GM19023 (cell line): ENCODE measurements at regions not wholly inside any gene's neighbourhood (a gene's known extent, or its start where the extent isn't known, plus 50 kb on each side); places are given as distances from the start of the nearest gene placed in this dataset.

ENCODE experiments used
- ATAC-seq: cut with Tn5 transposase; IDR thresholded peaks from one replicate; pipeline ENCODE4 v1.9.1; 2021; ENCODE audit warnings: mild to moderate bottlenecking, moderate library complexity; ENCODE audit not compliant: unreplicated experiment

- ATAC-seq, result no peak
Observed at GRCh38 chr2:66382091-66382490, 52.8 kb upstream of the MEIS1 start.

DNA sequence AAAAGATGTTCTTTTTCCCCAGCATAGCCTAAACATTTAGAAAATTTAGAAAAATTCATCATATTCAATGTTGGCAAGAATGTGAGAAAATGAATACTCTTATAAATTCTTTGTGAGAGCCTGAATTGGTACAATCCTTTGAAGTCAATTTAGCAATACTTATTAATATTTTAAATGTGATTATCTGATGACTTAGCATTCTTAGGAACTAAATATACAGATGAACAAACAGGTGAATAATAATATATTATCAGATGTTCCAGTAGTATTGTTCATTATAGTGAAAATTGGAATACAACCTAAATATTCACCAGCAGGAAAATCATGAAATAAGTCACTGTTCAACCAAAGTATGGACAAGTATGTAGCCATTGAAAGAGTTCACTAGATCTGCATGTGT is 55.5 kb upstream of the MEIS1 start:
- no peak for ATAC-seq

GRCh38 chr2:66377832-66378231 is 57.1 kb upstream of the MEIS1 start:
- ATAC-seq, result no peak

DNA sequence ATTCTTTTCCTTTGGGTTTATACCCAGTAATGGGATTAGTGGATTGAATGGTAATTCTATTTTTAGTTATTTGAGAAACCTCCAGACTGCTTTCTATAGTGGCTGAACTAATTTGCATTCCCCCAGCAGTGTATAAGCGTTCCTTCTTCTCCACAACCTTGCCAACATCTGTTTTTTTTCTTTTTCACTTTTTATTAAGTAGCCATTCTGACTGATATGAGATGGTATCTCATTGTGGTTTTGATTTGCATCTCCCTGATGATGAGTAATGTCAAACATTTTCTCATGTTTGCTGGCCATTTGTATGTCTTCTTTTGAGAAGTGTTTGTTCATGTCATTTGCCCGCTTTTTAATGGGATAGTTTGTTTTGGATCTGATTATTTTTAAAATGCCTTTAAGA is 64.1 kb upstream of the MEIS1 start:
- no peak for ATAC-seq

DNA sequence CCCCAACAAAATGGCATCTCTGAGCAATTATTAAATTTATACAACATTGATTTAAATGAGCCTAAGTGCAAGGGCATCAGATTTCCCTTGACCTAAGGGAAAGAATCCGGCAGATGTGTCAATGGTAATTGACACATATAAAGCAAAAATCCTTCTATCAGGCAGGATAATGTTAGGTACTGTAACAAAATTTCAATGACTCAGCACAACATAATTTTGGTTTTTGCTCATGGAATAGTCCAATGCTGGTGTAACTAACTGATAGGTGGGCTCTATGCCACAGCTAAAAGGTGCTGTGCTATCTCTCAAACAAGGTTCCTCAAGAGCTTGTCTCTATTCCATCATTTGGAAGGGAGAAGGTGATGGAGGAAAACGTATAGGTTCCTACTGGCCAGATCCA is 68.3 kb upstream of the MEIS1 start:
- ATAC-seq, result no peak

DNA sequence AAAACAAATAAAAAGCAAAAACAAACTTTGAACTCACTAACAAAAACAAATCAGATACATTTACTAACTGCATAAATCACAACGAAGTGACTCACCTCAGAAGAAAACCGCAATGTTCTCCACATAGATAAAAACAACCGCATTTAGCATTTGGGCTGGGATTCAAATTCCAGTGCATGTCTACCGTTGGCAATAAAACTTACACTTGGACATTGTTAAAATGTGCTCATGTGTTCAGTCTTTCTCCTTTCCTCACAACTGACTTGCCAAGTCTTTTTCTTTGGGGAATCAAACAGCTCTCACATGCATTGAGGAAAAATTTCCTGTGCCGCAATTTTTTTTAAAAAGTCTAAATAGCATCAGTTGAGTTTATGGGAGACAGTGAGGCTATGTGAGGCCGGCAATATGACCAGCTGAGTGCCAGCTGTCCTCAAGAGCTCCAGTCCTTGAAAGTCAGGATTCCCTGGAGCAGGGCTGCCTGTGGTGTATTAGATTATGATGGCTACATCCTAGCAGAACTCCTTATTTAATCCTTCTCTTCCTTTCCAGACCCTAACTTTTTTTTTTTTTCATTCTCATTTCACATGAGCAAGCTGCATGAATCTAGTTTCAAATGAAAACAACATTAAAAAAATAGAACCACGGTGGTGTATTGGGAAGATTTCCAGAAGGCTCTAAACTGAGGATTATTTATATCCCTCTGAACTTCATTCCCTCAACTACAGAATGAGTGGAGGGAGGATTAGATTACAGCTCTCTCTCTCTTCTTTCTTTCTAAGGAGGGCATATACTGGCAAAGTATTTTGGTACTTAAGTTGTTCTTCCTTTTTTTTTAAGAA is 70.2 kb upstream of the MEIS1 start:
- no peak for ATAC-seq

- no peak for ATAC-seq
Observed at GRCh38 chr2:66362701-66363100, 72.2 kb upstream of the MEIS1 start.

DNA sequence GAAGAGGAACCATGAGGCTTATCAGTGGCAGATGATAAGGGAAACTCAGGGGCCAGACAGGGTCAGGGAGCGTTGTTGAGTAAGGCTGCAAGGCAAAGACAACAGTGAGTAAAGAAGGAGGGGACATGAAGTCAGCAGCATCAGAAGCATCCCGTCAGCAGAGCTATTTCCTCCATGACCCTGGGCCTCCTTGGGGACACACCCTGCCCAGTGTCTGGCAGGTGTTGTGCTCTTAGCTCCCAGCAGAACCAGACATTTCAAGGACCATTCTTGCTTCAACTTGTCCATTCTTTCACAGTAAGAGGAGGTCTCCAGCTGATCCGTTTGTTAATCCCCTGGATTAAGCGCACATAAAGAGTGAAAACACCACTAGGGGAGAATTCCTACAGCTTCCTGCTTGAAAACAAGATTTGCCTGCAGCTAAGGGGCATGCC is 88.7 kb upstream of the MEIS1 start:
- ATAC-seq, result no peak

DNA sequence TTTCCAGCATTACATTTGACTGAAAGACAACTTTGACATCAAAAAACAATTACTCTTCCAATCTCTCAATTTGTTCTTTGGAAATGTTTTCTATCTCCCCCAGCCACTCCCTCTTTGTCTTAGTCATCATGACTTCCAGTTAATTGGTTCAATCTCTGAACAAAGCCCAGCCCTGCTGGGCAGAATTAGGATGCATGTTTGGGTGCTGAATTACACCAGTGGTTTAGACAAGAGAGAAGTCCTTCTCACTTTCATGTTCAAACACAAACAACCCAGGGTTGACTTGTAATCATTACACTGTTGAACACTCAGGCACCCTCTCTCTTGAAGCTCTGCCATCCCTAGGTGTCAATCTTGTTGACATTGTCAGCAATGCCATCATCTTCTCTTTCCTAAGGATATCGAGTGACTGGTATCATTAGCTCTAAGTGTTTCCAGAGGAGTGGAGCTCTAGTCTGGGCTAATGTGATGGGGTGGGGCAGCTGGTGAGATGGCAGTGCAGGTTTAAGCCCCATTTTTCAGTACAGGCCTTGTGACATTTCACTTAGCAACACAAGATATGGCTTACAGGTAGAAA is 90.8 kb upstream of the MEIS1 start:
- no peak for ATAC-seq

DNA sequence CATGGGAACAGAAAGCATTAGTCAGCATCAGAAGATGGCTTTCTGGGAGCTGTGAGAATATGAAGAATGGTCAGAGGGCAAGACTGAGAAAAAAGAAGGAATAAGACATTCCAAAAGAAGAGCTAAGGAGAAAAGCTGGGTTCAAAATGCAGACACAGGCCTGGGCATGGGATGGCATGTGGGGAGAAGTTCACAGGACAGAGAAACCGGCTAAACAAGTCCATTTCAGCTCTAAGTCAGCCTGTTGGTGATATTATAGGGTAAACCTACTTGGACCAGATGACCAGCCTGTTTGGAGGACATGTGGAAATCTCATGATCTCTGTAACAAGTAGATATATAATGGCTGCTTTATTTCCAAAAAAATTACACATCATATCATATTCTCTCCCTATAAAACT is 91.7 kb upstream of the MEIS1 start:
- ATAC-seq, result no peak

GRCh38 chr2:66340521-66340920 is 94.4 kb upstream of the MEIS1 start:
- ATAC-seq, result no peak

GRCh38 chr2:66334237-66335029 is 100.5 kb upstream of the MEIS1 start:
- no peak for ATAC-seq

DNA sequence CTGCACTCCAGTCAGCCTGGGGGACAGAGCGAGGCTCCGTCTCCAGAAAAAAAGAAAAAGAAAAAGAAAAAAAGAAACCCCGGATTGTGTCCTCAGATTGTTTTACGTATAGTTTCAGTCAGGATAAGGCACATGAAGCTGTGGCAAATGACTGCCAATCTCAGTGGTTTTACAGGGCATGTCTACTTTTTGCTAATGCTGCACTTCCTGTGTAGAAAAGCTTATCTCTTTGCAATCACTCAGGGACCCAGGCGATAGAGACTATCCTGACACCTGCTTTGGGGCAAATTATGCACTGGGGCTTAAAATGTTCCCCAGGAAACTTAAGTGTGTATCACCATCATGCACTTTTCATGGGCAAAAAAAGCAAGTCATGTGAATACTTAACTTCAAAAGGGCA is 103.7 kb upstream of the MEIS1 start:
- no peak for ATAC-seq

DNA sequence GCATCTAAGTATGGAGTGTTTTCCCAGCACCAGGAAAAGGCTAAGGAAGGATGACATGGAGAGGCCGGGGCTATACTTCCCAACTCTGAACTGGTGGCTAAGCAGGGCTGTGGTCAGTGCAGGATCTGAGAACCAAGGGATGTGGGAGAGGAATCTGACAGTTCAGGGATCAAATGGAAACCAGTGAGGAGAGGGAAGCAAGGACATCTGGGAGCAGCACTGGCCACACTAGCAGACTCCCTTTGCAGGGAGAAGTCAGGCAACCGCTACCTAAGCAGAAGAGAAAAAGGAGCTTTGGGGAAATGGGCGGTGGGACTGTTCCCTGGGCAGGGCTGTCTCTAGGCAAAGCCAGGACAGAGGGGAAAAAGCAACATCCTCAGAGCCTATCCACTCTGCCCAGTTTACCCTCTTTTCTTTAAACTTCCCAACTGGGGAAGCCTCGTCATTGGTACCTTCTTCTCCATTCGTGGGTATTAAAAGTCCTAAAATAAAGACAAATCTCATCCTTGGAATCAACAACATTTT is 105.8 kb upstream of the MEIS1 start:
- no peak for ATAC-seq

DNA sequence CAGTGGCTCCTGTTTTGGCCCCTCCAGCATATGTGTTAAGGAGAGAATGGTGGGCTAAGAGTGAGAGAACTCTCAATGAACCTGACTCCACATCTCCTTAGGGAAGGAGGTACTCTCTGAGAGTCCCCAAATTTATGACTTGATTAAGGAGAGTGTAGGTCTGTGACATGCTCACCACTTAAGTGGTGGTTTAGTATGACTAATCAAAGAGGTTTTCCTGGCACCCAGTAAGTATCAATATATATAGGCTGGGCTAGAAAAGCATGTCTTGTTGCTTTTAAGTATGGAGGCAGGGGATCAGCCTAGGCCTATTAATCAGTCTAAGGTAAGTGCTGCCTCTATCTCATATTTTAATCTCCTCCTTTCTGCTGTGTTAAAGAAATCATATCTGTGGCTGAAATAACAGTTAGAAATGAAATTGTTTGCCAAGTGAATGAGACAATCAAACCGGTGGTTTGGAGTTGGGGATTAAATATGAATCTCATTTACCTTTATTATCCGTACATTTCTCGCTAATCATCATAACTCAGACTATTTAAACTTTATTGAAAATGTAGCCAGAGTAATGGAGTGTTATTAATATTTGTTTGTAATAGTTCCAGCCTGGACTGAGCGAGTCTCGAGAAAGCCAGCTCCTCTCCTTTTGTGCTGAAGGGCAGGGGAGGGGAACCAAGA is 107.7 kb upstream of the MEIS1 start:
- ATAC-seq, result no peak

GRCh38 chr2:66324909-66325528 is 109.9 kb upstream of the MEIS1 start:
- no peak for ATAC-seq

DNA sequence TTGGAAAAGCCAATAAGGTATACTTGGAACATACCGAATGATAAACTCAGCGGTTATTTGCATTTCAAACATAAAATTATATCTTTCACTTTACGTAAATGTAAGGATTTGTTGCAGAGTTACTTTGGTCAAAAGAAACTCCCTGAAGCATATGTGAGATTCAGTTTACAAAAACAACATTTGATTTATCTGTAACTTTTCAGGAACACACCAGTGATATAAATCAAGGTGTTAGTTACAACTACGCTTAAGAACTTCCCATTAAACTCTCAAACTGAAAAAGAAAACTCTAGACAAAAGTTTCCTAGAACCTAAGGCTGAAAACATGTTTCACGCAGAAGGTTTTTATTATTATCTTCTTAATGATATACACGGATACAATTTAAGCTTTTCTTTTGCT is 110.6 kb upstream of the MEIS1 start:
- ATAC-seq, result no peak

GRCh38 chr2:66323406-66323805 is 111.5 kb upstream of the MEIS1 start:
- ATAC-seq, result no peak

- ATAC-seq, result no peak
Observed at GRCh38 chr2:66322506-66323260, 112.2 kb upstream of the MEIS1 start.

GRCh38 chr2:66318009-66318561 is 116.8 kb upstream of the MEIS1 start:
- no peak for ATAC-seq
